Activated T-cell treated with anti-CD3 and anti-CD28 coated beads for 48 hours (primary cell): ENCODE measurements at regions not wholly inside any gene's neighbourhood (a gene's known extent, or its start where the extent isn't known, plus 50 kb on each side); places are given as distances from the start of the nearest gene placed in this dataset.

Source experiments
- DNase-seq: peaks from one replicate; pipeline ENCODE4 v3.0.0-alpha.2; 2020; ENCODE audit warnings: low read depth

GRCh38 chr5:59959330-59959729 is 65.8 kb upstream of the PDE4D start:
- DNase-seq: no peak

DNA sequence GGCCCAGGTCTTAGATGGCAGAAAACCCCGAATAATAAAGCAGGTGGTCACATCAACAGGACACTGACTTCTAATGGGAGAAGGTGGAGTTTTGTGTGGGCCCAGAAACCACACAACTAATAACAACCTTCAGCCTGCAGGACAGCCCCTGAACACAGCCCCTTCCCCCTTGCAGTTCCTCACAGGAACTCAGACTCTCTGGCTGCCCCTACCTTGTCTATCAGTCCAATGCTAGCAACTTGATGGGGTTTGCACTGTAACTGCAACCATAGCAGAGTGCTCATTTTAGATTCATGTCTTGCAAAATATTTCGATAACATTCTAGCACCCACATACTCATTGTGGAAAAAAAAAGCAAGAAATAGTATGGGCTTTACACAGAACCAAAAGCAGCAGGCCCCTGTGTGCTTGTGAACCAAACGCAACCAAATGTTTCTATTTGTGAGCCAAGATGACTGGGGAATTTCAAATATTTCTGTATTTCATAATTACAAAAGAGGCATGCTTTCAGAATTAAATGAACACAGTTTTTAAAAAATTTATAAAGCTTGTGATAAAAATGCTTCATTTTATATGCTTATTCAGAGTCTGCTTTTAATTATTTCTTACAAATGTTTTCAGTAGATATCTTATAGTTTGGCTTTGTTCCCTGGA is 62.7 kb upstream of the PDE4D start:
- DNase-seq: no peak

GRCh38 chr5:59955241-59955640 is 61.7 kb upstream of the PDE4D start:
- DNase-seq: no peak

- no peak for DNase-seq
Measured at GRCh38 chr5:59943452-59944113, 50.1 kb upstream of the PDE4D start.
